HG02623 (cell line): ENCODE measurements at regions not wholly inside any gene's neighbourhood (a gene's known extent, or its start where the extent isn't known, plus 50 kb on each side); places are given as distances from the start of the nearest gene placed in this dataset.
"Not testable (repeated sequence)": the region's sequence is repeated elsewhere in the genome, so short reads cannot be mapped to it uniquely, and the experiment has no call there.

Experiments
- ATAC-seq: cut with Tn5 transposase; IDR thresholded peaks from one replicate; pipeline ENCODE4 v1.9.1; 2021; ENCODE audit warnings: moderate library complexity; ENCODE audit not compliant: unreplicated experiment

DNA sequence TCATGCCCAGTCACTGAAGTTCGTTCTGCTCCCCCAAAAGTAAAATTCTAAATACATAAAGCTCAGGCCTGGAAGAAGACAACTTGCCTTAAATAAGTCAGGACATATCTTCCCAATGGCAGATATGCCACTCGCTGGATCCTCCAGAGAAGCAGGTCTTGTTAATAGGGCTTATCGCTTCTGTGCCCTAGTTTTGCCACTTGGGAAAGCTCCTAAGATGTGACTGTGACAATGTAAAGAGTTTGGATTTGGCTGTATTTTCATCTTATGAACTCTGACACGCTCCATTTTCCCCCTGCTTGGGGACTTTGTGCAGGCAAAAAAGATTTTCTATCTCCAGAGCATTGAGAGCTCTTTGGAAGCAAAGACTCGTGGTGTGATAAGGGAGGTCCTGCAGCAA is 279.9 kb downstream of the WDR11 start:
- ATAC-seq, result no peak

DNA sequence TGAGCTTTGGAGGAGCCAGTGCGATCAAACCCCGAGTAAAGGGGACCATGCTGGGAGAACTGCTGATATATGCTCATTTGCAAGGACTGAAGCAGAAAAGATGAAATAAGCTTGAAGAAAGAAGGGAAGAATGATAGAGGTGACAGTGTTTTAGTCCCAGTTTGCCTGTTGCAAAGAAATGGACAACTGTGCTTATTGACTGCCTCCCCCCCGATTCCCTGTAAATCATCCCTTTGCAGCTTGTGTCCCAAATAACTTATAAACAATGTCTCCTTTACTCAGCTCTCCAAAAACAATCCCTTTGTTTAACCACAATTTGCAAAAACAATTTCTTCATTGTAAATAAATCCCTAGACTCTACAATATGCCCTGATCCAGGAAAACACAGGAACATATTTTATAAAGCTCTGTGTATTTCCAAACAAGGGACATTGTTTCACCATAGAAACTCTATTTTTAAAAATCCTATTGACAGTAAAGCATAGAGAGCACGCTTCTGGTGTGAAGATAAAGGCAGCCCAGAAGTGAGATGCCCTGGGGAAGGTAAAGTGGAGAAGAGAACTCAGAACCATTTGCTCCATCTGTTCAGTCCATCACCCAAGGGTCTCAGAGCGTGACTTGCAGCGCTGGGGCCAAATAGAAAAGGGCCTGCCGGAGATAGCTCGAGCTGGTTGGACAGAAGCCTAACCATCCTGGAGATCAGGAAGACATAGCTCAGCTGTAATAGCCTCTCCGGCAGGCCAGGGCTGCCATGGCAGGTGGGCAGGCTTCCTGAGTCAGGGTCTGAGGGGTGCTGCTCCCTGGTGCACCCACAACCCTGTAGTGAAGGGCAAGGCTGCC is 280.5 kb downstream of the WDR11 start:
- no peak for ATAC-seq

DNA sequence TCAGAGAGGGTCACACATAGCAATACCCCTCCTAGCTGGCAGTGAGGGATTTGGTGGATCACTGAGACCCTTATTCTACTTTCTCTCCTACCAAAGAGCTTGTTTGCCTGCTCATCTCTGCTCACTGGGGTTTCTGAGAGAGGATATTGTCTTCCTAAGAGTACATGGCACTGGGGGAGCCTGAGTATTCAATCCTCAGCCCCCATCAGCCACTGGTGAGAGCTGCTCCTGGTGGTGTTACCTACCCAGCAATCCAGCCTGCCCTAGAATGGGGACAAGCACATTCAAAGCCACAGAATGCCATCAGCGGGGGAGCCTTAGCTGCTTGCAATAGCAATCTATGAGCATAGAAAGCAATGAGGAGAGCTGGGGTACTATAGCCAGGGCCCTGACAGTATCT is 281.1 kb downstream of the WDR11 start:
- no peak for ATAC-seq

DNA sequence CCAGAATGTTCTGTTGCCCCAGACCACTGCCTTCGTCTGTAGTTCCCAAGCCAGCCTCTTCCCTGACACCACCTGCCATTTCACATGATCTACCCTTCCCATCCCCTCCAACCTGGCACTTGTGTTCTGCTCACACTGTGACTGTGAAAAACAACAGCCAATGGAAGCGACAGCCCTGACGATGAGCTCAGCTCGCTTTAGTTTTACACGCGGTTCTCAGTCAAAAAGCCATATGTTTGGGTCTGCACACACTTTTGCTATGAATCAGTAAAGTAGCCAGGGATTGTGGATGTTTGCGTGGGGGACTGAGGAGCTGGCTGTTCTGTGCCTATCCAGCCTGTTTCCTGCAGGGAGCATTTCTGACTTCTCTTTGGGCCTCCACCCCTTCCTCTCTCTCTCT is 282.7 kb downstream of the WDR11 start:
- ATAC-seq, result no peak

DNA sequence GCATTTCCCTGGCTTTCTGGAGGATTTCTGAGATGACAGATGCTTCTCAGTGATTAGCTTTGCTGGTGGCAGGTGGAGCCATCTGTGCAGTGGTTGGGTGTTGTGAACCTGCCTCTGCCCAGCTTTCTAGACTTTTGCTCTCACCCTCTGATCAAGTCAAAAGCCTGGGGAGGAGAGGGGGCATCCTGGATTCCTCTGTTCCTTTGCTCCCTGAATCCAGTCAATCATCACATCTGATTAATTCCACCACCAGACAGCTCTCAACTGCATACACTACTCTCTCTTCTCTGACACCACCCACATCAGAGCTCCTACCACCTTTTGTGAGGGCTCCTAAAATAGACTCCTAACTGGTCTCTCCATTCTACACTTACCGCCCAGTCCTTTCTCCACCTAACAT is 283.5 kb downstream of the WDR11 start:
- ATAC-seq, result no peak

DNA sequence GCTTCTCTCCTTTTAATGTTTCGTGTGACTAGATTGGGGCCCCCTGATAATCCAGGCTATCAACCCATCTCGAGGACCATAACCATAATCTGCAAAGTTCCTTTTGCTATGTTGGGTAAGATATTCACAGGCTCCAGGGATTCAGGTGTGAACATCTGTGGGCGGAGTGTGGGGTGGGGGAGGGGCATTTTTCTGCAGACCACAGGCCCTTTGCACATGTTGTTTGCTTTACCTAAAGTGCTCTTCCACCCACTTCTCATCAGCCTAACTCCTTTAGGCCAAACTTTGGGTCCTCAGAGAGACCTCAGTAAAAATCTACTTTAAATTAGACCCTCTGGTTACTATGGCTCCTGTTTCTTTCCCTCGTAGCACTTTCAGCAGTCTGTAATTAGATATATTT is 284.4 kb downstream of the WDR11 start:
- ATAC-seq, result no peak

DNA sequence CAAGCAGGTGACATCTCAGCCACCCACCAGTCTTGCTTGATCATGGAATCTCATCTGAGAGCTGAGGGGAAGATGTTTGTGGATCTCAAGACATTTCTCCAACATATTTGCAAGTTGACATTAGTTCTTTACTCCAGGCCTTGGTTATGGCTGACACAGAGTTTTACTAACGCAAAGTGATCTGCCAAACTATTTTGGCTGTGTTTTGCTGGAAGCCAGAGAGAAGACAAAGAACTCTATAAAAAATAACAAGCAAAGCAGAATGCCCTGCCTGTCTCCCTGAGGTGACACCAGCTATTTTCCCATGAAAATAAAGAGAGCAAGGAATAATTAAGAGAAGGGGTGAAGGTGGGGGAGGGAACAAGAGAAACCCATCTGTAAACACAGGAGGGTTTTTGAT is 286.4 kb downstream of the WDR11 start:
- no peak for ATAC-seq

DNA sequence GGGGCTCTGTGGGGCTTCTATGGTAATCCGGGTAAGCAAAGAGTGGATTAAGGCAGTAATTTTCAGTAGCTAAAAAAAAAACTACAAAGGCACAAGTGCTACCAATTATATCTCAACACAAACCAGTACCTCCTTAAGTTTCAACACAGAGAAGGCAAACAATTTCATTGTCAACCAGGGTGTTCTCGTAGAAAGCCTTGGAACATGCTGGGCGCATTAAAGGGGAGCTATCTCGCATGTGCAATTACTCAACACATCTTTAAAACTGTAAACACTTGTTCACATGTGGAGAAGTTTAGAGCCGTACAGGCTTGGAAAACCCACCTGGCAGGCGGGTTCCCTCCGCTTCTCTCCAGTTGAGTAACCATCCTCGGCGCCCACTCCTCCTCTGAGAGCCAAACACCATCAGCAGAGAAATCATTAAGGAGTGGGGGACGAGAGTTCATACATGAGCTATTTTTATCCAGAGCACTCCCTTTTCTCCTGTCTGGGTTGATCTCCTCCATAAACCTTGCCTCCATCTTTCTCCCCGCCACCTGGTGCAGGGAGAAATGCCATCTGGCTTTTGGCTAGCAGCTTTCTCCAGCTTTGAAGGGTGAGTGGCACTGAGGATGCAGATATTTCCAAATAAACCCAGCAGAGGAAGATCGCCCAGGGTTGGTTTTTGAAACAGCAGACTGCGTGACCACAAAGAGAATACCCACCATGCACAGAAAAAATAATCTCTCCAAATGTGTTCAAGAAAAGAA is 287.1 kb downstream of the WDR11 start:
- no peak for ATAC-seq

DNA sequence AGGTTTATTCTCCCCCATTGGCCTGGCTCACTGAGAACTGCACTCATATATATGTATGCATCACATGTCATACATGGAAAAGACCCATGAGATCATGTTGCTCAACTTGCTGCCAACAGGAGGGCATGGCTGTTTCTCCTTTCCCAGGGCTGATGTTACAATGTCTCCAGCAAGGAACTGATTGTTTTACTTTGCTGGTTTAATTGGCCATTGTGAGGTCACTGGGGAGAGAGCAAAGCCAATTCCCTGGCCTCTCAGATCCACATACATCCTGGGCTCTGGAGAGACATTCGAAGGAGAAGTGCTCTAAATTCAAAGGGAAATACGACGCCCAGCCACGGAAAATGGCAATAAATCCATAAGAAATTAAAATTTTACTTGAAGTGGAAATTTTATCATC is 287.8 kb downstream of the WDR11 start:
- no peak for ATAC-seq

DNA sequence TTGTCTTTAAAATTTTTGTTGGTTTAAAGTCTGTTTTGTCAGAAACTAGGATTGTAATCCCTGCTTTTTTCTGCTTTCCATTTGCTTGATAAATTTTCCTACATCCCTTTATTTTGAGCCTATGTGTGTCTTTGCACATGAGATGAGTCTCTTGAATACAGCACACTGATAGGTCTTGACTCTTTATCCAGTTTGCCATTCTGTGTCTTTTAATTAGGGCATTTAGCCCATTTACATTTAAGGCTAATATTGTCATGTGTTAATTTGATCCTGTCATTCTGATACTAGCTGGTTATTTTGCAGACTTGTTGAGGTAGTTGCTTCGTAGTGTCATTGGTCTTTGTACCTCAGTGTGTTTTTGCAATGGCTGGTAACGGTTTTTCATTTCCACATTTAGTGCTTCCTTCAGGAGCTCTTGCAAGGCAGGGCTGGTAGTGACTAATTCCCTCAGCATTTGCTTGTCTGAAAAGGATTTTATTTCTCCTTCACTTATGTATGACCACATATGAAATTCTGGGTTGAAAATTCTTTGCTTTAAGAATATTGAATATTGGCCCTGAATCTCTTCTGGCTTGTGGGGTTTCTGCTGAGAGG is 294.7 kb downstream of the WDR11 start:
- ATAC-seq, result not testable (repeated sequence)

DNA sequence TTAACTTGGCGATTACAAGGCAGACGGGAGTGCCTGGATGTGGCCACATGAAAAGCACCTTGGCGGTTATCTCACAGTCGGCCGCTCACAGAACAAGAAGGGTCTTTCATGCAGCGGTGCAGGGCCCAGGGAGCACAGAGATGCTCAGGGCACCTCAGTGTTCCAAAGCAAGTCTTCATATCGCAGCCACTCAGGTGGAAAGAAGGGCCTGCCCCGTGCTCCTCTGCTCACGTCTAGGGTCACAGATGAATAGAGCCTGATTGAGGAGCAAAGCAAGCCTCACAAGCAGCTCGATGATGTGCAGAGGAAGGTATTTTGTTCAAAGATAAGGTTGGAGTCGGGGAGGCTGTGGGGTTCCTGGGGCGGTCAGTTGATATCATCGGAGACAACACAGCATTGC is 297.8 kb downstream of the WDR11 start:
- ATAC-seq, result no peak

DNA sequence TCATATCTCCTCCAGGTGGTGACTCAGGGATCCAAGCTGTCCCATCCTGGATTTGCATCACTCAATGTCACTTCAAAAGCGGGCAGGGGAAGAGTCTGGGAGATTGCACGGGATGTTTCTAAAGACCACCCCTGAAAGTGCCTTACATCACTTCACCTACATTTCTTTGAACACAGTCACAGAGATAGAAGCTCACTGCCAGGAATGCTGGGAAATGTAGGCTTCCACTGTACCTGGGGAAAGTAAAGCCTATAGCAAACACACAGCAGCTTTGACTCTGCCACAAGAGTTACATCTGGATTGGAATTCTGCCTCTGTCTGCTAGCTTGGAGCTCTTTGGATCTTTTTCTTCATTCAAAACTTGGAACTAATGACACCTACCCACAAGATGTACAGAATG is 300.9 kb downstream of the WDR11 start:
- no peak for ATAC-seq

DNA sequence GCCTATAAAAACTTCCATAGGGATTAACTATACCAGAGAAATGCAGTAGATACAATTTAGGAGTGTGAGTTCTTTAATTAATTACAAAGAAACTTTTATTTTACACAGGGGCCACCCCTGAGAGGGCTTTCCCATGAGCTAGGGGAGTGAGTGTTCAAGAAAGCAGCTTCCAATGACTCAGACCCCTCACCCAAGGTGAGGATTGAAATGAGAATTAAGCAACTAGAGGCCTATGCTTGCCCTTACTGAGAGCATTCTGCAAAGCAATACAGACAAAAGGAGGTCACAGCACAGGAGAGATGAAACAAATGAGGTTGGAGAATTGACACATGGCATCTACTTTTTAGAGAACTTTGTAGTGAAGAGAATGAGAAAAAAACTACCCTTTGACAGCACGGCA is 301.8 kb downstream of the WDR11 start:
- ATAC-seq, result no peak

DNA sequence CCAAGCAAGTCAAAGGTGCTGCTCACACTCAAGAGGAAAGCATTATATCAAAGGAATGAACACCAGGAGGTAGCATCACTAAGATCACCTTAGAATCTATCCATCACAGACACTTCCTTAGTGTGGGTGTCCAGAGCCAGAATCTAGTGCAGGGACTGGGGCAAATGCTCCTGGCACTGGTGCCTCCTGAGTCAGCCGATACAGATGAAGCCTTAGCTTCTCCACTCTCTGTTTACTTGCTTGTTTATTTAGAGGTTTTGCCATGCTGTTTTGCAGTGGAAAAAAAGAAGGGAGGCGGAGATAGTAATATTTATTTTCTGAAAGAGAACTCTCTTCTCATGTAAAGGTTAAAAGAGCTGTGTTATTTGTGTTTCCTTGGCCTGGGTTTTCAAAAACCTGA is 303.1 kb downstream of the WDR11 start:
- no peak for ATAC-seq

DNA sequence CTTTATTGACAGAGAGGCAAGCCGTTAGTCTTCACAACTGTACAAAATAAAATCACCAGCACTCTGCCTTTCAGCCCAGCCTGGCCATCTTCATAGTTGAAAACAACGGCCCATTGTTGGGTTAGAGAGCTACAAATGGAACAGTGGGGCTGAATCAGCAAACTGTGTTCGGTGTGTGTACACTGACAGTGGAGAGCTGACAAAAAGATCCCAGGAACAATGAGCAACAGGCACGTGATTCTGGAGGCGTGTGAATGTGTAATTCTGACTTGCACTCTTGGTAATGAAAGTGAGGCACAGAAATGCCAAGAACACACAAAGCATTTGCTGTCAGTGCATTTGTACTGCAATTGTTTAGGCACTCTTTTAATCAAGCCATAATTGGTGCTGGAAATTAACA is 303.7 kb downstream of the WDR11 start:
- ATAC-seq, result no peak

DNA sequence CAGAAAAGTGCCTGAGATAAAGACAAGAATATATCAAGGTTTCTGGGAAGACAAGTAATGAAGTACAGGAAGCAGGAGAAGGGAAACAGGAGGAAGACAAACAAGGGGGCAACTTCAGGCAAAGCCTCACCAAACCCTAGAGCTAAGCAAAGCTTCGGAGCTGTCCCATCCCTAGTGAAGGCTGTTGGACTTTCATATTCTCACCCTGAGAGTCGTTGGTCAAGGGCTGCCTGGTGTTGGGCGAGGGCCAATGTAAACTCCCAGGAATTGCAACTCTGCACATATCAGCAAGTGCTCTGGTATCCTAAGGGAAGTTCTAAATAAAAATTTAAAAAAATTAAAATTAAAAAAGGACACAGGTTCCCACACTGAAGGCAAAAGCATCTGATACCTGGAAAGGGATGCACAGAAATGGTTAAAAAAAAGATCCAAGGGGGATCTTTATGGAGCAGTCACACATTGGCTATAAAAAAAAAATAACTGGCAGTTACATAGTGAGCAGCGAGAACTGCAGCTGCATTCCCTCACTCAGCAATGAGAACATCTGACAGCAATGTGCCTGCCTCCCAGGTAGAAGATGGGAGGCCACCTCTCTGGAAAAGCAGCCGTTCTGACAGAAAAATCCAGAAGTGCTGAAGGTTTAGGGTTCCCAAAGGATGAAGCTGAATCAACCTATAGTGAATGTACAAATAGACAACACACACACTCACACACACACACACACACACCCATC is 304.7 kb downstream of the WDR11 start:
- no peak for ATAC-seq

DNA sequence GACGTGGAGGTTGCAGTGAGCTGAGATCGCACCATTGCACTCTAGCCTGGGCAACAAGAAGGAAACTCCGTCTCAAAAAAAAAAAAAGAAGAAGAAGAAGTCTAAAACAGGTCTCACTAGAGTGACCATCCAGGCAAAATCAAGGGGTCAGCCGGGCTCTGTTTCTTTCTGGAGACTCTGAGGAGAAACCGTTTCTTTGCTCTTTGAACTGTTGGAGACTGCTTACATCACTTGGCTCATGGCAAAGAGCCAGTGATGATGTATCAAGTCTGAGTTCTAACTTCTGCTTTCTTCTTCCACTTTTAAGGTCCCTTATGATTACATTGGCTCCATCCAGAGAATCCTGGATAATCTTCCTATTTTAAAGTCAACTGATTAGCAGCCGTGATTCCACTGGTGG is 306.8 kb downstream of the WDR11 start:
- no peak for ATAC-seq

DNA sequence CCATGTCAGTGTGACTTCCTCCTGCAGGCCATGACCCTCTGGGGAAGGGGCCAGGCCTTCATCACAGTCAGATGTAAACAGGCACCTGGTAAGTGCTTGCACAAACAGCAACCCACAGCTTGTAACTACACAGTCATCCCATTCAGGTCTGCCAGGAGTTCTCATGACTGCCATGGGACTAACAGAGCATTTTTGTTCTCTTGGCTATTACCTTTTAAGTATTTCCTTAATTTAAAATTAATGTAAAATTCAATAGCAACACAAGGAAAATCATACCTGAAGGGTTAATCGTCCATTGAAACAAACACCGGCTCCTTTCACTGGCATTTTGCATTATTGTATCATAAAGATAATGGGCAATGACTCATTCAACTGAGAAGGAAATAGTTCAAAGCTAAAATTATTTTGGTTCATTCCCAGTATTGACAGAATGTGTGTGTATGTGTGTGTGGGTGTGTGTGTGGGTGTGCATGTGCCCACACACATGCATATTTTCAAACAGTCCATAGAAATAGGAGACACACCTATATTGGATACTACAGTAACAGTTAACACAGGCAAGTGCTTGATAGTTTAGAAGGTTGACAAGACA is 307.9 kb downstream of the WDR11 start:
- ATAC-seq, result no peak

DNA sequence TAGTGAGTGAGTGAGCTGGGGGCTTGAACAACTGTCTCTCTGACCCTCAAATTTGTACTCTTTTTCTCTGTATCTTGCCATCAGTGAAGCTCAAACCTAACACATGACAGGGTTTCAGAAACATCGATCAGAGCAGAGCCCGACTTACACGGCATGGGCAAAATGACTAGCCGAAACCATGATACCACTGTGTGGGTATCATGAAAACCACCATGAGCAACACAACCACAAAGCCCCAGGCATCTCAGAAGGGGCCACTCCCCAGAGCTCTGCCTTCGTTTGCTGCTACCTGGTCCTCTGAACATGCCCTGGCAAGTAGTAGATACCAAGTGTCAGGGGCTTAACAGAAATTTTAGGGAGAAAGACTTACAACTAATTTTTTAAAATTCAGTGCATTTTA is 308.5 kb downstream of the WDR11 start:
- ATAC-seq, result no peak

DNA sequence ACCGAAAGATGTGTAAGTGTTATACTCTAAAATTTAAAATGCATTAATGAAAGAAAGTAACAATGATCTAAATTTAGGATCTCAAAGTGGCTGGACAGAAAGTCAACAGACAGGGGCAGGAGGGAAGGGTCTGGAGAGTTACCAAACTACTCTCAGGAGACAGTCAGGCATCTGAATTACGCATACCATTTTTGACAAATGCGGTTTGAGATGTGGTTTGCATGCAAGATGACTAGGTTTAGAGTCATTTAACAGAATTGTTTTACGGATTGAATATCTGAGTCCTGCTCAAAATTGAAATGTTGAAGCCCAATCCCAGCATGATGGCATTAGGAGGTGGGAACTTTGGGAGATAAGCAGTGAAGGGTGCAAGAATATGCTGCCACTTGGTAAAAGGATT is 314.1 kb downstream of the WDR11 start:
- no peak for ATAC-seq
